HCT116 (cell line): ENCODE measurements at regions not wholly inside any gene's neighbourhood (a gene's known extent, or its start where the extent isn't known, plus 50 kb on each side); places are given as distances from the start of the nearest gene placed in this dataset.

ENCODE experiments used
- ATAC-seq: fragments of 200-7000 bp; cut with Tn5 transposase; 2 replicates; pipeline ENCODE4 v1.9.1; 2020; ENCODE audit warnings: mild to moderate bottlenecking, moderate library complexity
- BruUV-seq: library from RNA; stranded (reverse); fragments of 400-500 nt; replicated peaks from 2 replicates; lab custom pipeline; 2021; lab: Mats Ljungman, UMichigan
- CTCF ChIA-PET: fragments of 300-600 bp; sonication (Branson Sonifier 250); formaldehyde crosslinking; loops from one replicate; lab custom pipeline; 2021; ENCODE audit warnings: antibody characterized with exemption; lab: Charles Lee
- POLR2A ChIA-PET: fragments of 300-600, 350-600 bp; sonication (Branson Sonifier 250); formaldehyde crosslinking; loops from one replicate; lab custom pipeline; 2021; ENCODE audit warnings: antibody characterized with exemption; lab: Charles Lee
- RAD21 ChIA-PET, 2 experiments: fragments of 300-600 bp; sonication (Branson Sonifier 250); formaldehyde crosslinking; loops; one replicate each; lab custom pipeline; 2023; ENCODE audit warnings: low total read pairs in 2 of 2; ENCODE audit not compliant: uncharacterized antibody in 2 of 2, unreplicated experiment in 2 of 2, low non-redundant PET in 1 of 2; lab: Charles Lee
- DNase-seq: peaks from one replicate; pipeline ENCODE4 v3.0.0-alpha.2; 2010; ENCODE audit warnings: low read depth, low spot score
- H2AFZ ChIP-seq: fragments of 200-600 bp; shearing (Covaris generic), sonication (generic); 2 replicates; pipeline ENCODE4 v1.6.1; 2017; ENCODE audit warnings: low read depth, mixed run types, mixed read lengths, antibody characterized with exemption, low read length; ENCODE audit not compliant: poor library complexity, severe bottlenecking
- H3K27ac ChIP-seq: 2 replicates; pipeline ENCODE4 v1.5.1; 2012; ENCODE audit warnings: low read depth, low read length
- H3K27me3 ChIP-seq: fragments of 200-600 bp; sonication (generic); 2 replicates; pipeline ENCODE4 v1.6.1; 2016; ENCODE audit warnings: mixed run types, low read length, mixed read lengths; ENCODE audit not compliant: insufficient read depth
- H3K36me3 ChIP-seq, 2 experiments: fragments of 200-500 bp in 1 of 2; fragments of 200-600 bp in 1 of 2; sonication (Bioruptor generic) in 1 of 2; sonication (generic) in 1 of 2; 2 replicates each; pipeline versions ENCODE4 v1.5.1 to v1.6.1; 2014 to 2016; ENCODE audit warnings: low read length in 2 of 2, inconsistent platforms in 1 of 2, mixed read lengths in 1 of 2, mixed run types in 1 of 2; ENCODE audit not compliant: insufficient read depth in 2 of 2, control insufficient read depth in 1 of 2
- H3K4me1 ChIP-seq, 2 experiments: fragments of 200-600 bp in 1 of 2; sonication (generic) in 1 of 2; 2 replicates each; pipeline versions ENCODE4 v1.5.1 to v1.6.1; 2012 to 2017; ENCODE audit warnings: low read length in 2 of 2, inconsistent platforms in 1 of 2, mild to moderate bottlenecking in 1 of 2, mixed read lengths in 1 of 2, mixed run types in 1 of 2, moderate library complexity in 1 of 2; ENCODE audit not compliant: insufficient read depth in 2 of 2, control insufficient read depth in 1 of 2
- H3K4me2 ChIP-seq: fragments of 200-600 bp; sonication (generic); 2 replicates; pipeline ENCODE4 v1.6.1; 2017; ENCODE audit warnings: mixed run types, low read length, mixed read lengths
- H3K4me3 ChIP-seq, 2 experiments: fragments of 200-600 bp in 1 of 2; sonication (generic) in 1 of 2; replicated peaks in 1 of 2; 2 replicates each; pipeline ENCODE4 v1.5.1; 2011 to 2016; ENCODE audit warnings: low read length in 2 of 2, control low read depth in 1 of 2, low read depth in 1 of 2, mild to moderate bottlenecking in 1 of 2, mixed read lengths in 1 of 2, mixed run types in 1 of 2
- H3K79me2 ChIP-seq: fragments of 200-600 bp; sonication (generic); 2 replicates; pipeline ENCODE4 v1.6.1; 2017; ENCODE audit warnings: mild to moderate bottlenecking, mixed run types, low read length, moderate library complexity, mixed read lengths; ENCODE audit not compliant: insufficient read depth
- H3K9ac ChIP-seq: fragments of 200-600 bp; sonication (generic); 2 replicates; pipeline ENCODE4 v1.6.1; 2016; ENCODE audit warnings: low read length, mixed read lengths
- H3K9me2 ChIP-seq: fragments of 200-600 bp; sonication (generic), shearing (Covaris generic); 2 replicates; pipeline ENCODE4 v1.6.1; 2017; ENCODE audit warnings: mixed run types, mild to moderate bottlenecking, moderate library complexity; ENCODE audit not compliant: insufficient read depth
- H3K9me3 ChIP-seq, 2 experiments: fragments of 200-500 bp in 1 of 2; fragments of 200-600 bp in 1 of 2; sonication (Bioruptor generic) in 1 of 2; sonication (generic) in 1 of 2; 2 replicates each; pipeline ENCODE4 v1.6.1; 2014 to 2017; ENCODE audit warnings: low read length in 2 of 2, mixed read lengths in 2 of 2, inconsistent platforms in 1 of 2, low read depth in 1 of 2, mild to moderate bottlenecking in 1 of 2, mixed run types in 1 of 2, moderate library complexity in 1 of 2; ENCODE audit not compliant: control insufficient read depth in 1 of 2, insufficient read depth in 1 of 2
- H4K20me1 ChIP-seq: fragments of 200-600 bp; sonication (generic), shearing (Covaris generic); 2 replicates; pipeline ENCODE4 v1.6.1; 2017; ENCODE audit warnings: mixed run types, mild to moderate bottlenecking, moderate library complexity; ENCODE audit not compliant: insufficient read depth
- CEBPB ChIP-seq: IDR thresholded peaks from 2 replicates; pipeline ENCODE4 v1.6.1; 2012; ENCODE audit warnings: low read depth
- EGR1 ChIP-seq: IDR thresholded peaks from 2 replicates; pipeline ENCODE4 v1.6.1; 2012; ENCODE audit warnings: low read depth
- ELF1 ChIP-seq: IDR thresholded peaks from 2 replicates; pipeline ENCODE4 v1.6.1; 2012; ENCODE audit warnings: low read depth, borderline replicate concordance
- FOSL1 ChIP-seq: IDR thresholded peaks from 2 replicates; pipeline ENCODE4 v1.6.1; 2012; ENCODE audit warnings: low read depth
- JUND ChIP-seq: IDR thresholded peaks from 2 replicates; pipeline ENCODE4 v1.6.1; 2012
- POLR2A ChIP-seq: IDR thresholded peaks from 2 replicates; pipeline ENCODE4 v1.7.0; 2011; ENCODE audit warnings: borderline replicate concordance; ENCODE audit not compliant: insufficient read depth, insufficient read length; ENCODE audit errors: extremely low read depth
- POLR2AphosphoS5 ChIP-seq: IDR thresholded peaks from 2 replicates; pipeline ENCODE4 v1.6.1; 2011; ENCODE audit warnings: mild to moderate bottlenecking, low read depth, low read length, moderate library complexity
- RAD21 ChIP-seq: IDR thresholded peaks from 2 replicates; pipeline ENCODE4 v1.6.1; 2012; ENCODE audit warnings: low read depth, mild to moderate bottlenecking
- SIN3A ChIP-seq: IDR thresholded peaks from 2 replicates; pipeline ENCODE4 v1.6.1; 2012; ENCODE audit warnings: low read depth
- SRF ChIP-seq: IDR thresholded peaks from 2 replicates; pipeline ENCODE4 v1.6.1; 2012; ENCODE audit warnings: low read depth
- TCF7L2 ChIP-seq: IDR thresholded peaks from 2 replicates; pipeline ENCODE4 v1.7.0; 2011; ENCODE audit warnings: borderline replicate concordance, inconsistent platforms; ENCODE audit not compliant: insufficient read depth, insufficient read length; ENCODE audit errors: extremely low read depth
- YY1 ChIP-seq: IDR thresholded peaks from 2 replicates; pipeline ENCODE4 v1.6.1; 2011; ENCODE audit warnings: low read length, low read depth, moderate library complexity, mild to moderate bottlenecking; ENCODE audit not compliant: insufficient replicate concordance; ENCODE audit errors: extremely low read depth
- ZFX ChIP-seq: fragments of 450-650 bp; IDR thresholded peaks from 2 replicates; pipeline ENCODE4 v1.6.1; 2017
- ZNF274 ChIP-seq: fragments of 200-500 bp; sonication (Bioruptor generic); IDR thresholded peaks from 2 replicates; pipeline ENCODE4 v1.6.1; 2014; ENCODE audit warnings: mild to moderate bottlenecking, low read depth, low read length, inconsistent platforms
- intact Hi-C: fragments of 100-400 bp; cut with micrococcal nuclease; formaldehyde crosslinking; loops from 2 replicates; pipeline ENCODE4 v1.10.0; 2022
- TF ChIP-seq, protein P1 (sequence below), 3 experiments: fragments of 200-600 bp in 1 of 3; sonication (generic) in 1 of 3; IDR thresholded peaks in 2 of 3; conservative IDR thresholded peaks in 1 of 3; 2 replicates each; pipeline ENCODE4 v1.5.1; 2012 to 2017; ENCODE audit warnings: low read depth in 2 of 3, low read length in 2 of 3, antibody characterized with exemption in 1 of 3, borderline replicate concordance in 1 of 3, control low read depth in 1 of 3, mild to moderate bottlenecking in 1 of 3, mixed read lengths in 1 of 3, mixed run types in 1 of 3, moderate library complexity in 1 of 3; ENCODE audit not compliant: insufficient read depth in 1 of 3
- TF ChIP-seq, protein P2 (sequence below): IDR thresholded peaks from 2 replicates; pipeline ENCODE4 v1.6.1; 2012
- TF ChIP-seq, protein P3 (sequence below): IDR thresholded peaks from 2 replicates; pipeline ENCODE4 v1.6.1; 2012; ENCODE audit warnings: low read depth
- TF ChIP-seq, protein P4 (sequence below): IDR thresholded peaks from 2 replicates; pipeline ENCODE4 v1.6.1; 2011; ENCODE audit warnings: mild to moderate bottlenecking, low read length, moderate library complexity; ENCODE audit not compliant: insufficient replicate concordance; ENCODE audit errors: extremely low read depth
- TF ChIP-seq, protein P5 (sequence below): IDR thresholded peaks from 2 replicates; pipeline ENCODE4 v1.6.1; 2012

DNA sequence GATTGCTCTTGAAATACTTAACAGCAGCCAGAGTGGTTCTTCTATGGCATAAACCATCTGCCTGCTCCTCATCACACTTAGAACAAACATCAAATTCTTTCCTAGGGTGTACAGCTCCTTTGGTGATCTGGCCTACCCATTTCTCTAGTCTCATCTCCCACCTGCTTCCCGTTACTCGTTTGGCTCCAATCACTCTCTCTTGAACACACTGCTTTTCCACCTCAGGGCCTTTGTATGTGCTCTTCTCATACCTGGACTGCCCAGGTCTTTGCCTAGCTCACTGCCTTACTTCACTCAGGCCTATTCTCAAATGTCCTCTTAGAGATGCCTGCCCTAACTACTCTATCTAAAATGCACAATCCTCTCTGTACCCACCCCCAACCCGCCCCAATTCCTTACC lies 100.5 kb downstream of the KCNRG start:
- no peak overlapping the region for H3K4me3 ChIP-seq
- POLR2A ChIA-PET = no interaction called here
- BruUV-seq = no TSS peak

More for the DNA sequence above, 100.5 kb downstream of the KCNRG start:
- Histone ChIP-seq H3K9me2 (no peaks in the 10 kb centered on the region), H3K9me3 (no peaks in the 10 kb centered on the region), H3K4me1 (no peaks in the 10 kb centered on the region), H4K20me1 (no peaks in the 10 kb centered on the region), H3K27ac (no peak overlapping the region), H3K36me3 (no peaks in the 10 kb centered on the region), H3K9ac (no peak overlapping the region), H3K79me2 (no peaks in the 10 kb centered on the region; the same call in 1 of the 2 replicates), H3K4me2 (no peak overlapping the region), H2AFZ (no peak overlapping the region), H3K27me3 (no peaks in the 10 kb centered on the region)
- ChIA-PET RAD21 (no interaction called here), CTCF (no interaction called here)
- ATAC-seq = no peak
- TF ChIP-seq, protein P1, sequence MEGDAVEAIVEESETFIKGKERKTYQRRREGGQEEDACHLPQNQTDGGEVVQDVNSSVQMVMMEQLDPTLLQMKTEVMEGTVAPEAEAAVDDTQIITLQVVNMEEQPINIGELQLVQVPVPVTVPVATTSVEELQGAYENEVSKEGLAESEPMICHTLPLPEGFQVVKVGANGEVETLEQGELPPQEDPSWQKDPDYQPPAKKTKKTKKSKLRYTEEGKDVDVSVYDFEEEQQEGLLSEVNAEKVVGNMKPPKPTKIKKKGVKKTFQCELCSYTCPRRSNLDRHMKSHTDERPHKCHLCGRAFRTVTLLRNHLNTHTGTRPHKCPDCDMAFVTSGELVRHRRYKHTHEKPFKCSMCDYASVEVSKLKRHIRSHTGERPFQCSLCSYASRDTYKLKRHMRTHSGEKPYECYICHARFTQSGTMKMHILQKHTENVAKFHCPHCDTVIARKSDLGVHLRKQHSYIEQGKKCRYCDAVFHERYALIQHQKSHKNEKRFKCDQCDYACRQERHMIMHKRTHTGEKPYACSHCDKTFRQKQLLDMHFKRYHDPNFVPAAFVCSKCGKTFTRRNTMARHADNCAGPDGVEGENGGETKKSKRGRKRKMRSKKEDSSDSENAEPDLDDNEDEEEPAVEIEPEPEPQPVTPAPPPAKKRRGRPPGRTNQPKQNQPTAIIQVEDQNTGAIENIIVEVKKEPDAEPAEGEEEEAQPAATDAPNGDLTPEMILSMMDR (IDR thresholded peaks at IDR 0.05 in 2 of 3, conservative IDR thresholded peaks at IDR 0.05 in 1 of 3; ENCODE audit: borderline replicate concordance in 1 of 3, insufficient read depth in 1 of 3, low read depth in 2 of 3, low read length in 2 of 3) = no peak
- TF ChIP-seq TCF7L2 (no peak), ELF1 (no peak), RAD21 (no peak), ZFX (no peak), YY1 (no peak), SIN3A (no peak), POLR2AphosphoS5 (no peak), EGR1 (no peak), FOSL1 (no peak), SRF (no peak), POLR2A (no peak), ZNF274 (no peak), JUND (no peak), CEBPB (no peak)
- TF ChIP-seq, protein P2, sequence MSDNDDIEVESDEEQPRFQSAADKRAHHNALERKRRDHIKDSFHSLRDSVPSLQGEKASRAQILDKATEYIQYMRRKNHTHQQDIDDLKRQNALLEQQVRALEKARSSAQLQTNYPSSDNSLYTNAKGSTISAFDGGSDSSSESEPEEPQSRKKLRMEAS = no peak
- TF ChIP-seq, protein P3, sequence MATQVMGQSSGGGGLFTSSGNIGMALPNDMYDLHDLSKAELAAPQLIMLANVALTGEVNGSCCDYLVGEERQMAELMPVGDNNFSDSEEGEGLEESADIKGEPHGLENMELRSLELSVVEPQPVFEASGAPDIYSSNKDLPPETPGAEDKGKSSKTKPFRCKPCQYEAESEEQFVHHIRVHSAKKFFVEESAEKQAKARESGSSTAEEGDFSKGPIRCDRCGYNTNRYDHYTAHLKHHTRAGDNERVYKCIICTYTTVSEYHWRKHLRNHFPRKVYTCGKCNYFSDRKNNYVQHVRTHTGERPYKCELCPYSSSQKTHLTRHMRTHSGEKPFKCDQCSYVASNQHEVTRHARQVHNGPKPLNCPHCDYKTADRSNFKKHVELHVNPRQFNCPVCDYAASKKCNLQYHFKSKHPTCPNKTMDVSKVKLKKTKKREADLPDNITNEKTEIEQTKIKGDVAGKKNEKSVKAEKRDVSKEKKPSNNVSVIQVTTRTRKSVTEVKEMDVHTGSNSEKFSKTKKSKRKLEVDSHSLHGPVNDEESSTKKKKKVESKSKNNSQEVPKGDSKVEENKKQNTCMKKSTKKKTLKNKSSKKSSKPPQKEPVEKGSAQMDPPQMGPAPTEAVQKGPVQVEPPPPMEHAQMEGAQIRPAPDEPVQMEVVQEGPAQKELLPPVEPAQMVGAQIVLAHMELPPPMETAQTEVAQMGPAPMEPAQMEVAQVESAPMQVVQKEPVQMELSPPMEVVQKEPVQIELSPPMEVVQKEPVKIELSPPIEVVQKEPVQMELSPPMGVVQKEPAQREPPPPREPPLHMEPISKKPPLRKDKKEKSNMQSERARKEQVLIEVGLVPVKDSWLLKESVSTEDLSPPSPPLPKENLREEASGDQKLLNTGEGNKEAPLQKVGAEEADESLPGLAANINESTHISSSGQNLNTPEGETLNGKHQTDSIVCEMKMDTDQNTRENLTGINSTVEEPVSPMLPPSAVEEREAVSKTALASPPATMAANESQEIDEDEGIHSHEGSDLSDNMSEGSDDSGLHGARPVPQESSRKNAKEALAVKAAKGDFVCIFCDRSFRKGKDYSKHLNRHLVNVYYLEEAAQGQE = no peak
- TF ChIP-seq, protein P4, sequence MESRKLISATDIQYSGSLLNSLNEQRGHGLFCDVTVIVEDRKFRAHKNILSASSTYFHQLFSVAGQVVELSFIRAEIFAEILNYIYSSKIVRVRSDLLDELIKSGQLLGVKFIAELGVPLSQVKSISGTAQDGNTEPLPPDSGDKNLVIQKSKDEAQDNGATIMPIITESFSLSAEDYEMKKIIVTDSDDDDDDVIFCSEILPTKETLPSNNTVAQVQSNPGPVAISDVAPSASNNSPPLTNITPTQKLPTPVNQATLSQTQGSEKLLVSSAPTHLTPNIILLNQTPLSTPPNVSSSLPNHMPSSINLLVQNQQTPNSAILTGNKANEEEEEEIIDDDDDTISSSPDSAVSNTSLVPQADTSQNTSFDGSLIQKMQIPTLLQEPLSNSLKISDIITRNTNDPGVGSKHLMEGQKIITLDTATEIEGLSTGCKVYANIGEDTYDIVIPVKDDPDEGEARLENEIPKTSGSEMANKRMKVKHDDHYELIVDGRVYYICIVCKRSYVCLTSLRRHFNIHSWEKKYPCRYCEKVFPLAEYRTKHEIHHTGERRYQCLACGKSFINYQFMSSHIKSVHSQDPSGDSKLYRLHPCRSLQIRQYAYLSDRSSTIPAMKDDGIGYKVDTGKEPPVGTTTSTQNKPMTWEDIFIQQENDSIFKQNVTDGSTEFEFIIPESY = no peak
- TF ChIP-seq, protein P5, sequence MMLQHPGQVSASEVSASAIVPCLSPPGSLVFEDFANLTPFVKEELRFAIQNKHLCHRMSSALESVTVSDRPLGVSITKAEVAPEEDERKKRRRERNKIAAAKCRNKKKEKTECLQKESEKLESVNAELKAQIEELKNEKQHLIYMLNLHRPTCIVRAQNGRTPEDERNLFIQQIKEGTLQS = no peak
- intact Hi-C loops = no loop called here
- no peak for DNase-seq
